ENCODE measurements at regions not wholly inside any gene's neighbourhood (a gene's known extent, or its start where the extent isn't known, plus 50 kb on each side); places are given as distances from the start of the nearest gene placed in this dataset.

DNA sequence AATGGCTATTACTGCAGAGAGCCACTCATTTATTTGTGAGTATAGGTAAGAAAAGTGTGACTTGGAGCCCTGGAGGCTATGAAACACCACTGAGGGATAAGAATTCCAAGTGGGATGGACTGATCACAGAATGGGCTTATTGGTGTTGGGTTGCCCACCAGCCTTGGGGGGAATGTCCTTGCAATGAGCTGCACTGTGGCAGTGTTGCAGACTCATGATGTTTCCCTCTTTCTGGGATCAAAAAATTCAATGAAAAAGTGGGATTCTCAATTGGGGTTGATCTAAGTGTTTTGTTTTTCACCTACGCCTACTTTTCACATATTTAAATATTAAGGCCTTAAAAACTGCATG, 1024.5 kb upstream of the PCDH10 start:
- WGBS = 90% methylated on average over 1 of the region's 1 CpG
- TF ChIP-seq, protein P1, sequence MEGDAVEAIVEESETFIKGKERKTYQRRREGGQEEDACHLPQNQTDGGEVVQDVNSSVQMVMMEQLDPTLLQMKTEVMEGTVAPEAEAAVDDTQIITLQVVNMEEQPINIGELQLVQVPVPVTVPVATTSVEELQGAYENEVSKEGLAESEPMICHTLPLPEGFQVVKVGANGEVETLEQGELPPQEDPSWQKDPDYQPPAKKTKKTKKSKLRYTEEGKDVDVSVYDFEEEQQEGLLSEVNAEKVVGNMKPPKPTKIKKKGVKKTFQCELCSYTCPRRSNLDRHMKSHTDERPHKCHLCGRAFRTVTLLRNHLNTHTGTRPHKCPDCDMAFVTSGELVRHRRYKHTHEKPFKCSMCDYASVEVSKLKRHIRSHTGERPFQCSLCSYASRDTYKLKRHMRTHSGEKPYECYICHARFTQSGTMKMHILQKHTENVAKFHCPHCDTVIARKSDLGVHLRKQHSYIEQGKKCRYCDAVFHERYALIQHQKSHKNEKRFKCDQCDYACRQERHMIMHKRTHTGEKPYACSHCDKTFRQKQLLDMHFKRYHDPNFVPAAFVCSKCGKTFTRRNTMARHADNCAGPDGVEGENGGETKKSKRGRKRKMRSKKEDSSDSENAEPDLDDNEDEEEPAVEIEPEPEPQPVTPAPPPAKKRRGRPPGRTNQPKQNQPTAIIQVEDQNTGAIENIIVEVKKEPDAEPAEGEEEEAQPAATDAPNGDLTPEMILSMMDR (IDR thresholded peaks at IDR 0.05) = no peak
- no peak for TF ChIP-seq EP300 (IDR thresholded peaks at IDR 0.05)
- no peak for TF ChIP-seq POLR2A (IDR thresholded peaks at IDR 0.05)
- TF ChIP-seq POLR2AphosphoS5 (IDR thresholded peaks at IDR 0.05) = no peak
- no peak for DNase-seq (ENCODE audit: low spot score in 2 of 2)
- Histone ChIP-seq H3K4me1 (no peaks in the 10 kb centered on the region), H3K36me3 (no peaks in the 10 kb centered on the region), H3K4me3 (no peak overlapping the region), H3K27me3 (no peaks in the 10 kb centered on the region), H3K27ac (no peak overlapping the region), H3K9me3 (no peaks in the 10 kb centered on the region)

DNA sequence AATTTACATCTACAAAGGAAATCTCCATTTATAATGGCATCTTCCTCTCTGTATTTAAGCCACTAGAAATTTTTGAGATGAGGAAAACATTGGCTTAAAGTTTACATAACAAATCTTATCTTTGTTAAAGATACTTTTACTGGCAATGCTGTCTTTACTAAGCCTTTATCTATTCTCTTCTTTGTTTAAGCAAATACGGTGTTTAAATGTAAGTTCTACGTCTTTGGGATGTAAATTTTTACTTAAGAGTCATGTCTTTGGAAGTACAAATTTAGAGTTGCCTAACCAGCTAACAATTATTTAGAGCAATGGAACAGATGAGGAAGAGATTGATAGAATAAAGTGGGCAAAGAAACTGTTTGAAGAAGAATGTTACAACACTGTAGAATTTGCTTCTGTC, 1024.0 kb upstream of the PCDH10 start:
- no peaks in the 10 kb centered on the region for H3K27me3 ChIP-seq
- H3K36me3 ChIP-seq = no peaks in the 10 kb centered on the region
- 40% methylated on average over 2 of the region's 2 CpGs for WGBS
- TF ChIP-seq POLR2A (IDR thresholded peaks at IDR 0.05) (no peak), POLR2AphosphoS5 (IDR thresholded peaks at IDR 0.05) (no peak), EP300 (IDR thresholded peaks at IDR 0.05) (no peak)
- TF ChIP-seq, protein P1 (IDR thresholded peaks at IDR 0.05) = no peak
- no peak for DNase-seq (ENCODE audit: low spot score in 2 of 2)
- H3K9me3 ChIP-seq = no peaks in the 10 kb centered on the region
- H3K27ac ChIP-seq = no peak overlapping the region
- no peak overlapping the region for H3K4me3 ChIP-seq
- H3K4me1 ChIP-seq = no peaks in the 10 kb centered on the region

DNA sequence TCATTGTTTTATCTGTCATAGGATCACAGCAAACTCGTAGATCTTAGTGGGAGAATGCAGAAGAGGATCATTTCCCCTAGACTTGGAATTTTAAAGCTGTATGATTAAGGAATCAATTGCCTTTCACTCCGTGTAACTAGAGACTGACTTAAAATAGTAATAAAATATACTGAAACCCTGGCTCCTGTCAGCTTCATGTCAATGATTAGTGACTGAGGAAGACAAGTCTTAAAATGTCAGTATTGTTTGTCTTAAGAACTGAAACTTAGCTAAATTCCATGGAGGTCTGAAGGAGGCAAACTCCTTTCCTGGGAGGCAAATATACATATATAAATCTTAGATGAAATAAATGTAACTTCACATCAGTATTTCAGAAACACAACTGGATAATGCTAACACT, 1016.7 kb upstream of the PCDH10 start:
- no peak for DNase-seq (ENCODE audit: low spot score in 2 of 2)
- Histone ChIP-seq H3K9me3 (no peaks in the 10 kb centered on the region), H3K4me3 (no peak overlapping the region), H3K27me3 (no peaks in the 10 kb centered on the region), H3K36me3 (no peaks in the 10 kb centered on the region), H3K4me1 (no peaks in the 10 kb centered on the region), H3K27ac (no peak overlapping the region)
- WGBS = 45% methylated on average over 2 of the region's 2 CpGs
- TF ChIP-seq POLR2A (IDR thresholded peaks at IDR 0.05) (no peak), POLR2AphosphoS5 (IDR thresholded peaks at IDR 0.05) (no peak), EP300 (IDR thresholded peaks at IDR 0.05) (no peak)
- TF ChIP-seq, protein P1 (IDR thresholded peaks at IDR 0.05) = no peak

DNA sequence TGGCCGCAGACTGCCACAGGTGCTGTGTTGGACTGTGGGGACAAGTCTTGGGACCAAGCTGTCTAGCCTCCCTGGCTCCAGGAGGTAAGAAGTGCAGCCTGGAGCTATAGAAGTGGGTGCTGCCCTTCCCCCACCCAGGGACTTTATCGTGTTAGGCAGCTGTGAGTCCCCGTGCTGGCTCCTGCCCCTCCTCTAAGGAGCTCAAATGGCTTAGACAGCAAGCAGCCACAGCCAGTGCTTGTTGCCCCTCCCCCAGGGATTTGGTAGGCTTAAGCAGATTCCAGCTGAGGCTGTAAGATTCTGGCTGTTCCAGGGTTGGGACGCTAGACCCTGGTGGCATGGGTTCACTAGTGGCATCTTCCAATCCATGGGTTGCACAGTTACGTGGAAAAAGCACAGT, 979.4 kb upstream of the PCDH10 start:
- no peak for TF ChIP-seq EP300 (IDR thresholded peaks at IDR 0.05)
- TF ChIP-seq, protein P1 (IDR thresholded peaks at IDR 0.05) = no peak
- TF ChIP-seq POLR2A (IDR thresholded peaks at IDR 0.05) = no peak
- no peak for TF ChIP-seq POLR2AphosphoS5 (IDR thresholded peaks at IDR 0.05)
- H3K4me3 ChIP-seq = no peak overlapping the region
- no peaks in the 10 kb centered on the region for H3K27me3 ChIP-seq
- 91% methylated on average over 2 of the region's 5 CpGs for whole genome bisulfite sequencing
- H3K36me3 ChIP-seq = no peaks in the 10 kb centered on the region
- no peaks in the 10 kb centered on the region for H3K9me3 ChIP-seq
- DNase-seq (ENCODE audit: low spot score in 2 of 2) = no peak
- no peak overlapping the region for H3K27ac ChIP-seq
- no peaks in the 10 kb centered on the region for H3K4me1 ChIP-seq

DNA sequence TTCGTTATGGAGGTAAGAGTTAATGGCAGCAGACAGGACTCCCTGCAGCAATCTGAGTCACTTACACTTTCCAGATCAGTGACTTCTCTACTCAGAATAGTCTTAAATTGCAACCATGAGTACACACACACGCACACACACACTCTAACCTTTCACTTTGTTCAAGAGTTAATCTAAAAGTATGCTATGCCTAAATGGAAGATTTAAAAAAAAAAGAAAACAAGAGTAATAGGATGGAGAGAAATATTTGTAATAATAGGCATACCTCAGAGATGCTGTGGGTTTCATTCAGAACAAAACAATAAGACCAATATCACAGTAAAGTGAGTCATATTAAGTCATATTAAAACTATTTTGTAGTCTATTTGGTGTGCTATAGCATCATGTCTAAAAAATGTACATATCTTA, 969.1 kb upstream of the PCDH10 start:
- no peak for DNase-seq (ENCODE audit: low spot score in 2 of 2)
- no peaks in the 10 kb centered on the region for H3K36me3 ChIP-seq
- H3K9me3 ChIP-seq = no peaks in the 10 kb centered on the region
- no peaks in the 10 kb centered on the region for H3K27me3 ChIP-seq
- TF ChIP-seq, protein P1 (IDR thresholded peaks at IDR 0.05) = no peak
- TF ChIP-seq POLR2AphosphoS5 (IDR thresholded peaks at IDR 0.05) (no peak), POLR2A (IDR thresholded peaks at IDR 0.05) (no peak), EP300 (IDR thresholded peaks at IDR 0.05) (no peak)
- H3K4me3 ChIP-seq = no peak overlapping the region
- no peaks in the 10 kb centered on the region for H3K4me1 ChIP-seq
- H3K27ac ChIP-seq = no peak overlapping the region
- 85% methylated on average over 2 of the region's 2 CpGs for WGBS
